ENCODE measurements at regions not wholly inside any gene's neighbourhood (a gene's known extent, or its start where the extent isn't known, plus 50 kb on each side); places are given as distances from the start of the nearest gene placed in this dataset.

GRCh38 chr11:104700609-104701008 is 197.7 kb downstream of the CASP12 start:
- no peak for DNase-seq
- Histone ChIP-seq H3K27me3 (no peaks in the 10 kb centered on the region), H3K9me3 (no peaks in the 10 kb centered on the region), H3K4me3 (replicated peaks in 1 of 3) (no peak overlapping the region), H3K27ac (no peak overlapping the region), H3K36me3 (no peaks in the 10 kb centered on the region), H3K4me1 (no peaks in the 10 kb centered on the region)
- TF ChIP-seq, protein P1, sequence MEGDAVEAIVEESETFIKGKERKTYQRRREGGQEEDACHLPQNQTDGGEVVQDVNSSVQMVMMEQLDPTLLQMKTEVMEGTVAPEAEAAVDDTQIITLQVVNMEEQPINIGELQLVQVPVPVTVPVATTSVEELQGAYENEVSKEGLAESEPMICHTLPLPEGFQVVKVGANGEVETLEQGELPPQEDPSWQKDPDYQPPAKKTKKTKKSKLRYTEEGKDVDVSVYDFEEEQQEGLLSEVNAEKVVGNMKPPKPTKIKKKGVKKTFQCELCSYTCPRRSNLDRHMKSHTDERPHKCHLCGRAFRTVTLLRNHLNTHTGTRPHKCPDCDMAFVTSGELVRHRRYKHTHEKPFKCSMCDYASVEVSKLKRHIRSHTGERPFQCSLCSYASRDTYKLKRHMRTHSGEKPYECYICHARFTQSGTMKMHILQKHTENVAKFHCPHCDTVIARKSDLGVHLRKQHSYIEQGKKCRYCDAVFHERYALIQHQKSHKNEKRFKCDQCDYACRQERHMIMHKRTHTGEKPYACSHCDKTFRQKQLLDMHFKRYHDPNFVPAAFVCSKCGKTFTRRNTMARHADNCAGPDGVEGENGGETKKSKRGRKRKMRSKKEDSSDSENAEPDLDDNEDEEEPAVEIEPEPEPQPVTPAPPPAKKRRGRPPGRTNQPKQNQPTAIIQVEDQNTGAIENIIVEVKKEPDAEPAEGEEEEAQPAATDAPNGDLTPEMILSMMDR (IDR thresholded peaks at IDR 0.05) = no peak
- no peak for TF ChIP-seq POLR2A (IDR thresholded peaks at IDR 0.05)
- intact Hi-C loops (cut with DNase I) = no loop called here

- DNase-seq = no peak
- intact Hi-C loops (cut with DNase I) = no loop called here
- Histone ChIP-seq H3K4me3 (replicated peaks in 1 of 3) (no peak overlapping the region), H3K4me1 (no peaks in the 10 kb centered on the region), H3K9me3 (no peaks in the 10 kb centered on the region), H3K27ac (no peak overlapping the region), H3K36me3 (no peaks in the 10 kb centered on the region), H3K27me3 (no peaks in the 10 kb centered on the region)
- TF ChIP-seq POLR2A (IDR thresholded peaks at IDR 0.05) = no peak
- TF ChIP-seq, protein P1 (IDR thresholded peaks at IDR 0.05) = no peak
Measured at GRCh38 chr11:104699981-104700380, 198.3 kb downstream of the CASP12 start.

- intact Hi-C loops (cut with DNase I) = no loop called here
- H3K27ac ChIP-seq = peak overlapping the region in 1 of 3 donors; percentile 5
- DNase-seq = no peak
- H3K36me3 ChIP-seq = no peaks in the 10 kb centered on the region
- H3K27me3 ChIP-seq = no peaks in the 10 kb centered on the region
- no peaks in the 10 kb centered on the region for H3K9me3 ChIP-seq
- no peak for TF ChIP-seq POLR2A (IDR thresholded peaks at IDR 0.05)
- TF ChIP-seq, protein P1 (IDR thresholded peaks at IDR 0.05) = no peak
- no peak overlapping the region for H3K4me3 ChIP-seq (replicated peaks in 1 of 3)
- no peaks in the 10 kb centered on the region for H3K4me1 ChIP-seq
Measured at GRCh38 chr11:104695065-104695463, 203.2 kb downstream of the CASP12 start.

GRCh38 chr11:104694259-104695064 is 203.8 kb downstream of the CASP12 start:
- no peaks in the 10 kb centered on the region for H3K9me3 ChIP-seq
- H3K27me3 ChIP-seq = no peaks in the 10 kb centered on the region
- no peak for DNase-seq
- TF ChIP-seq, protein P1 (IDR thresholded peaks at IDR 0.05) = no peak
- TF ChIP-seq POLR2A (IDR thresholded peaks at IDR 0.05) = no peak
- no peaks in the 10 kb centered on the region for H3K36me3 ChIP-seq
- WGBS, 2 donors = 87 to 89% methylated on average over 7 of the region's 7 CpGs
- H3K27ac ChIP-seq = peak overlapping the region in 1 of 3 donors; percentile 5
- no peaks in the 10 kb centered on the region for H3K4me1 ChIP-seq
- no peak overlapping the region for H3K4me3 ChIP-seq (replicated peaks in 1 of 3)
- intact Hi-C loops (cut with DNase I) = no loop called here

DNA sequence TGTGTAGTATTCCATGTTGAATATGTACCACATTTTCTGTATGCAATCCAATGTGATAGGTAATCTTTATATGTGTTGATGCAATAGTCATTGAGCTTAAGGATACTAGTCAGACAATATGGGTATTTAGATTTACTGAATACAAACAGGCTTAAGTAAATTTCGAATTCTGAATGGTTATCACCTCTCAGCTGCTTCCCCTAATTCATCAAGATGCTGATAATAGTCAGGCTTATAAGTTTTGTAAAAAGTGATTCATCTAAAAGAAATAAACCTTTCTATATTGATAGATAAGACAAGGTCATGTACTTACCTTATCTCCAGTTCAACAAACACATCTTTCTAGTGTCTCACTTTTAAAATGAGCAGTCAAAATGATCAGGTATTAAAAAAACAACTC is 205.5 kb downstream of the CASP12 start:
- intact Hi-C loops (cut with DNase I) = no loop called here
- no peak for DNase-seq

More for the DNA sequence above, 205.5 kb downstream of the CASP12 start:
- Histone ChIP-seq H3K27me3 (no peaks in the 10 kb centered on the region), H3K4me3 (replicated peaks in 1 of 3) (no peak overlapping the region), H3K27ac (no peak overlapping the region), H3K9me3 (no peaks in the 10 kb centered on the region), H3K4me1 (no peaks in the 10 kb centered on the region), H3K36me3 (no peaks in the 10 kb centered on the region)
- WGBS, 2 donors = 67 to 69% methylated on average over 1 of the region's 1 CpG
- TF ChIP-seq, protein P1 (IDR thresholded peaks at IDR 0.05) = no peak
- TF ChIP-seq POLR2A (IDR thresholded peaks at IDR 0.05) = no peak
